ENCODE measurements at regions not wholly inside any gene's neighbourhood (a gene's known extent, or its start where the extent isn't known, plus 50 kb on each side); places are given as distances from the start of the nearest gene placed in this dataset.

- no peak for TF ChIP-seq POLR2A (IDR thresholded peaks at IDR 0.05)
- TF ChIP-seq, protein P1, sequence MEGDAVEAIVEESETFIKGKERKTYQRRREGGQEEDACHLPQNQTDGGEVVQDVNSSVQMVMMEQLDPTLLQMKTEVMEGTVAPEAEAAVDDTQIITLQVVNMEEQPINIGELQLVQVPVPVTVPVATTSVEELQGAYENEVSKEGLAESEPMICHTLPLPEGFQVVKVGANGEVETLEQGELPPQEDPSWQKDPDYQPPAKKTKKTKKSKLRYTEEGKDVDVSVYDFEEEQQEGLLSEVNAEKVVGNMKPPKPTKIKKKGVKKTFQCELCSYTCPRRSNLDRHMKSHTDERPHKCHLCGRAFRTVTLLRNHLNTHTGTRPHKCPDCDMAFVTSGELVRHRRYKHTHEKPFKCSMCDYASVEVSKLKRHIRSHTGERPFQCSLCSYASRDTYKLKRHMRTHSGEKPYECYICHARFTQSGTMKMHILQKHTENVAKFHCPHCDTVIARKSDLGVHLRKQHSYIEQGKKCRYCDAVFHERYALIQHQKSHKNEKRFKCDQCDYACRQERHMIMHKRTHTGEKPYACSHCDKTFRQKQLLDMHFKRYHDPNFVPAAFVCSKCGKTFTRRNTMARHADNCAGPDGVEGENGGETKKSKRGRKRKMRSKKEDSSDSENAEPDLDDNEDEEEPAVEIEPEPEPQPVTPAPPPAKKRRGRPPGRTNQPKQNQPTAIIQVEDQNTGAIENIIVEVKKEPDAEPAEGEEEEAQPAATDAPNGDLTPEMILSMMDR (IDR thresholded peaks at IDR 0.05), result no peak
Observed at GRCh38 chr11:115610908-115611307, 106.7 kb upstream of the CADM1 start.
